ENCODE measurements at regions not wholly inside any gene's neighbourhood (a gene's known extent, or its start where the extent isn't known, plus 50 kb on each side); places are given as distances from the start of the nearest gene placed in this dataset.

DNA sequence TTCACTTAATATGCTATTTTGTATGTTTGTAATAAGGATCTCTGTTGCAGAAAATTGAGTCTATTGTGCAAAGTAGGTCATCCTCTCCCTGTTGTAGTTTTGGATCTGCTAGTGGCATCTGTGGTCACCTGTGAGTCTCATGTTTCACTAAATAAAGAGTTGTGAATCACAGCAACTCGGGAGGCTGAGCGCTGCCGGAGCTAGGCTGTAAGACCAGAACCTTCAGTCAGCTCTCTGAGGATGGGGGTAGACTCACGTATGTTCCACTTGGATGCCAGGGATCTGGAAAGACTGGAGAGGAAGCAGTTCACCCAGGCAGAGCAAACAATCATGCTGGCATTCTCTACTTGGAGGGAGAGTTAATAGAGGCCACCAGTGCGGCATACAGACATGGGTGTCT lies 187.3 kb upstream of the FOXA2 start:
- H3K36me3 Mint-ChIP-seq (ENCODE audit: low read depth): no peaks in the 10 kb centered on the region

DNA sequence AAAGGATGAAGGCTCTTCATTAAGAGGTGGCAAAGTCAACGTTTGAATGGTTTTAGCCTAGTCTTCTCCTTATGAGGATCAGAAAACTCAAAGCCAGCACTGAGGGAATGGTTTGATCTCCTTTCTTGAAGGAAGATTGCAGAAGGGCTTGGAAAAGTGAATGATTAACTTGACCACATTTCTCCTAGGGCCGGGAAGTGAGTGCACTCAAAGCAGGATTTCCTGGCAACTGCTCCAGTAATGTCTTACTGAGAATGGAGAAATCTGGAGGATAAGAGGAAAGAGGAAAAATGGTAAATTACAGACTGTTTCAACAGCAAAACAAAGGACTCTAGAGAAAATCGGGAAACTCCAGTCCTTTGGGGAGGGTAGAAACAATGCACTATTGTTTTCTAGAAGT lies 189.0 kb upstream of the FOXA2 start:
- intact Hi-C loops (cut with DNase I, micrococcal nuclease): no loop called here
- H3K27me3 Mint-ChIP-seq: peaks cover 5% of the 10 kb centered on the region
- CTCF ChIA-PET: interaction anchor here (0.8 kb wide), 1 partner anchor 1936 kb away, joined by 4 read pairs; no protein-coding TSS in a partner anchor
- DNase-seq: no peak
- peaks cover 4% of the 10 kb centered on the region for H3K9me3 Mint-ChIP-seq (ENCODE audit: low read depth)
- H3K36me3 Mint-ChIP-seq (ENCODE audit: low read depth): no peaks in the 10 kb centered on the region
- H3K4me1 Mint-ChIP-seq: no peaks in the 10 kb centered on the region
- POLR2A ChIA-PET: no interaction called here
- H3K27ac Mint-ChIP-seq: no peak overlapping the region
- H3K4me3 Mint-ChIP-seq: no peak overlapping the region
- no peak for ATAC-seq

More for the DNA sequence above, 187.3 kb upstream of the FOXA2 start:
- ChIA-PET CTCF (no interaction called here), POLR2A (no interaction called here)
- no peak for DNase-seq
- intact Hi-C loops (cut with DNase I, micrococcal nuclease): no loop called here
- Mint-ChIP-seq H3K4me1 (no peaks in the 10 kb centered on the region), H3K27me3 (peaks cover 5% of the 10 kb centered on the region), H3K9me3 (ENCODE audit: low read depth) (peaks cover 4% of the 10 kb centered on the region), H3K4me3 (no peak overlapping the region), H3K27ac (no peak overlapping the region)
- no peak for ATAC-seq

DNA sequence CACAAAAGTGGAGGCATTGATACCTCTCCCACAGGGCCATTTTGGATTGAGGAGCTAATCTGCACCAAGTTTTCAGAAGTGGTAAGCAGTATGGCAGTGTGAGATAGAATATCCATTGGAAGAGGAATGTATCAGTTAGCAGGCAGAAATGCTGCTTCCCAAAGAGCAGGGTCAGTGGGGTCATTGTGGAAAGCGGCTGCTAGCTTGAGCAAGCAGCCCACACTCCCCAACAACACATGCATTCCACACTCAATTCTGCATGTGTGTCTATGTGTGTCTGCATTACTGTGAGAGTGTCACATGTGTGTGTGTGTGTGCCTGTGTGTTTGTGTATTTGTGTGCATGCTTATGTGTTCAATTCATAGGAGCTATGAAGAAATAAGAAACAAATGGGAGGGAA lies 190.9 kb upstream of the FOXA2 start:
- peaks cover 4% of the 10 kb centered on the region for H3K9me3 Mint-ChIP-seq (ENCODE audit: low read depth)
- intact Hi-C loops (cut with DNase I, micrococcal nuclease): loop anchor here in 1 of 2 experiments (5.0 kb wide), 1 partner anchor 48 kb away; no protein-coding TSS in a partner anchor
- H3K27me3 Mint-ChIP-seq: peaks cover 5% of the 10 kb centered on the region
- no peak overlapping the region for H3K4me3 Mint-ChIP-seq
- H3K36me3 Mint-ChIP-seq (ENCODE audit: low read depth): no peaks in the 10 kb centered on the region
- ChIA-PET CTCF (no interaction called here), POLR2A (no interaction called here)
- H3K4me1 Mint-ChIP-seq: no peaks in the 10 kb centered on the region
- ATAC-seq: no peak
- no peak for DNase-seq
- no peak overlapping the region for H3K27ac Mint-ChIP-seq

DNA sequence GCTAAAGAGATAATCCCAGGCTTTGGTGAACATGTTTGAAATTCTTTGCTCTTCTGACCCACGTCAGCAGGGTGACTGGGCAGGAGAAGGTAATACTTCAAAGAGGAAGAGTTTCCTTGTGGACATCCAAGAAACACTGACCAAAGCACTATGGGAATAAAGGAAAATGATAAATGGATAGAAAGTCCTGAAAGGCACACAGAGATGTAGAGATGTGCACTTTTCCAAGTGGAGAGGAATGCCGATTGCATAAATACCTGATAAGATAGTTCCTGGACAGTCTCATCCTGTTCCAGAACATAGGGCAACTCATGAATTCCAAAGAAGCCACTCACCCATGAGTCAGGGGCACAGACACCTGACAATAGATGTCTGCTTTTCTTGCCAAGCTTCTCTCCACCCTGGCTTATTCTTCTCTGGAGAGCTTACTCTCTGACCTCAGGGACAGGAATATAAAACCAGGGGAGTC lies 191.3 kb upstream of the FOXA2 start:
- H3K9me3 Mint-ChIP-seq (ENCODE audit: low read depth): peaks cover 4% of the 10 kb centered on the region
- H3K4me3 Mint-ChIP-seq: no peak overlapping the region
- H3K27ac Mint-ChIP-seq: no peak overlapping the region
- ChIA-PET CTCF (no interaction called here), POLR2A (no interaction called here)
- no peak for ATAC-seq
- no peaks in the 10 kb centered on the region for H3K36me3 Mint-ChIP-seq (ENCODE audit: low read depth)
- no peaks in the 10 kb centered on the region for H3K4me1 Mint-ChIP-seq
- DNase-seq: no peak
- H3K27me3 Mint-ChIP-seq: peaks cover 5% of the 10 kb centered on the region
- intact Hi-C loops (cut with DNase I, micrococcal nuclease): loop anchor here in 1 of 2 experiments (5.0 kb wide), 1 partner anchor 48 kb away; no protein-coding TSS in a partner anchor

DNA sequence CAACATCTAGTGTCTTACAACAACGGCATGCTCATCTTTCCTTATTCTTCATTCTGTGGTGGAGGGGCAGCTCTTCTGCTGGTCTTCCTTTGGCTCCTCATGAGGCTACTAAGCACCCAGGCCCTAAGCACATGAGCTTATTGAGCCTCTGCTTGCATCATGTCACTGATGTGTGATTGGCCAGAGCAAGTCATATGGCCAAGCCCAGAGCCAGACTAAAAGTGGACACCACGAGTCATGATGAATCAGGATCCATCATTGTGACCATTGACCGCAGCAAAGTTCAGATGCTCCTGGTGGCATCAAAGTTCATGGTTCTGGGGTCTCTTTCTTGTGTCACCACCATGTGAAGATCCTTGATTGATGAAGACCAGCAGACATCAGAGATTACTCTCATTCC lies 192.0 kb upstream of the FOXA2 start:
- CTCF ChIA-PET: no interaction called here
- no peaks in the 10 kb centered on the region for H3K36me3 Mint-ChIP-seq (ENCODE audit: low read depth)
- H3K4me3 Mint-ChIP-seq: no peak overlapping the region
- POLR2A ChIA-PET: no interaction called here
- intact Hi-C loops (cut with DNase I, micrococcal nuclease): loop anchor here in 1 of 2 experiments (5.0 kb wide), 1 partner anchor 49 kb away; no protein-coding TSS in a partner anchor
- no peak overlapping the region for H3K27ac Mint-ChIP-seq
- ATAC-seq: no peak
- no peak for DNase-seq
- no peaks in the 10 kb centered on the region for H3K4me1 Mint-ChIP-seq
- H3K27me3 Mint-ChIP-seq: peaks cover 4% of the 10 kb centered on the region
- peaks cover 4% of the 10 kb centered on the region for H3K9me3 Mint-ChIP-seq (ENCODE audit: low read depth)

DNA sequence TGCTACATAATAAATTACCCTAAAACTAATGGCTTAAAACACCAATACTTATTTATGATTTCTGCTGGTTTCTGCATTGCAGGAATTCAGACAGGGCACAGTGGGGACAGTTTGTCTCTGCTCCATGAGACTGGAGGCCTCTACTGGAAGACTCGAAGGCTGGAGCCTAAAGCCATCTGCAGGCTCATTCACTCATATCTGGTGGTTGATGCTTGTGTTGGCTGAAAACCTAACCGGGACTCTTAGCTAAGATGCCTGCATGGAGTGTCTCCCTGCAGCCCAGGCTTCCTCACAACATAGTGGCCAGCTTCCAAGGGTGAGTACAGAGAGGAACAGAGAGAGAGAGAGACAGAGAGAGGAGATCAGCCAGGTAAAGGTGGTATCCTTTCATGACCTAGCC lies 195.5 kb upstream of the FOXA2 start:
- intact Hi-C loops (cut with DNase I, micrococcal nuclease): loop anchor here in 1 of 2 experiments (5.0 kb wide), 1 partner anchor 53 kb away; no protein-coding TSS in a partner anchor
- no peaks in the 10 kb centered on the region for H3K27me3 Mint-ChIP-seq
- H3K36me3 Mint-ChIP-seq (ENCODE audit: low read depth): no peaks in the 10 kb centered on the region
- no peak overlapping the region for H3K27ac Mint-ChIP-seq
- H3K4me3 Mint-ChIP-seq: no peak overlapping the region
- no peak for ATAC-seq
- DNase-seq: no peak
- ChIA-PET CTCF (no interaction called here), POLR2A (no interaction called here)
- H3K4me1 Mint-ChIP-seq: no peaks in the 10 kb centered on the region
- peaks cover 4% of the 10 kb centered on the region for H3K9me3 Mint-ChIP-seq (ENCODE audit: low read depth)

DNA sequence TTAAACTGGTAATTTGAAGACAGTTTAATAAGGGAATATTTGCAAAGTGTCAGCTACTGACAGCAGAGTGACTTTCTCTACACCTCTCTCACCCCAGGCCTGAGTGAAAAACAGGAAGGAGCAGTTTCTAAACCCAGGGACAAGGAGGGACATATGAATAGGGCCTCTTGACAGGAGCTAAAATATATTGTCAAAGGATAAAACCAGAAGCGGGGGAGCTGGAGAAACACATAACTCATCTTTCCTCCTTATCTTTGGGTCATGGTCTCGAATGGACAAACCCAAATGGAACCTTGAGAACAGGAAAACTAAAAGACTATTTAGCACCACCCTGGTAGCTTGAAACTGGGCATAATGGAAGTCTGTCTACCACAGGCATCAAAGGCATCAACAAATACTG lies 197.5 kb upstream of the FOXA2 start:
- Mint-ChIP-seq H3K9me3 (ENCODE audit: low read depth) (no peaks in the 10 kb centered on the region), H3K4me1 (no peaks in the 10 kb centered on the region), H3K27me3 (peaks cover 2% of the 10 kb centered on the region), H3K4me3 (no peak overlapping the region), H3K36me3 (ENCODE audit: low read depth) (no peaks in the 10 kb centered on the region), H3K27ac (no peak overlapping the region)
- intact Hi-C loops (cut with DNase I, micrococcal nuclease): no loop called here
- ATAC-seq (no peak), DNase-seq (no peak)
- POLR2A ChIA-PET: no interaction called here
- CTCF ChIA-PET: interaction anchor here (0.6 to 1.3 kb wide), 2 partner anchors 9 to 922 kb away, joined by 3 to 4 read pairs; no protein-coding TSS in a partner anchor

DNA sequence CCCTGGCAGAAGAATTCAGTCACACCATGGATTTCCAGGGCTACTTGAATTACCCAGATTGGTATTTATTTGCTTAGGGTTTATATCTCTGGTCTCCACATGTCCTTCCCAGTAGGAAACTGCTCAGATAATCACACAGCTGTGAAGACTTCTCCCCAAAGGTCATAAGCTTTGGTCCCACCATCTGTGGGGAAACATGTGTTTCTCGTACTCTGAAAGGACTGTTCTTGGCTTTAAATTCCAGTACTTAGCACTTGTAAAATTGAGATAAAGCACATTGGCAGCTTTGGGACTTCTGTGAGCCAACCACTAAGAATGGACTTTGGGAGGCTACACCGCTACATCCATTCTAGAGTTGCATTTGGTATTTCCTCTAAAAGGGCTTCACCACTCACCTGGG lies 205.3 kb upstream of the FOXA2 start:
- Mint-ChIP-seq H3K4me1 (no peaks in the 10 kb centered on the region), H3K27me3 (peaks cover 2% of the 10 kb centered on the region), H3K4me3 (no peak overlapping the region), H3K9me3 (ENCODE audit: low read depth) (no peaks in the 10 kb centered on the region), H3K27ac (no peak overlapping the region), H3K36me3 (ENCODE audit: low read depth) (no peaks in the 10 kb centered on the region)
- intact Hi-C loops (cut with DNase I, micrococcal nuclease): no loop called here
- ATAC-seq (no peak), DNase-seq (no peak)
- ChIA-PET POLR2A (no interaction called here), CTCF (no interaction called here)

DNA sequence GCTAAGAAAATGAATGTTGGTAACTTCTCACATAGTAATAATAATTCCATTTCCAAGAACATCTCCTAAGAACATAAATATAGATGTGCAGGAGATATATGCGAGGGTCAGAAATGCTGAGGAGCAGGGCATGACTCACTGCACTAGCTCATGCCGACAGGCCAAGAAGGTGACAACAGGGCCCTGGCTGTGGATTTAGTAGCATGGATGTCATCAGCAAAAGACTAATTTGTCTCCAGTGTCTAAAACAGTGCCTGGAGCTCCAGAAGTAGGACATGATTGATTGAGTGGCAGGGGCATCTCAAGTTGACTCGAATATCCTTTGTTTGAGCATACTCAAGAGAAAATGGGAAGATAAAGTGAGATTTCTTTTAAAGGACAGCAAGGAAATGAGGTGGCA lies 207.0 kb upstream of the FOXA2 start:
- H3K9me3 Mint-ChIP-seq (ENCODE audit: low read depth): no peaks in the 10 kb centered on the region
- intact Hi-C loops (cut with DNase I, micrococcal nuclease): no loop called here
- H3K27ac Mint-ChIP-seq: no peak overlapping the region
- no peak overlapping the region for H3K4me3 Mint-ChIP-seq
- ATAC-seq (no peak), DNase-seq (no peak)
- no peaks in the 10 kb centered on the region for H3K4me1 Mint-ChIP-seq
- H3K27me3 Mint-ChIP-seq: peaks cover 2% of the 10 kb centered on the region
- ChIA-PET POLR2A (no interaction called here), CTCF (interaction anchor here (1.3 kb wide), 1 partner anchor 10 kb away, joined by 4 read pairs; no protein-coding TSS in a partner anchor)
- H3K36me3 Mint-ChIP-seq (ENCODE audit: low read depth): no peaks in the 10 kb centered on the region

DNA sequence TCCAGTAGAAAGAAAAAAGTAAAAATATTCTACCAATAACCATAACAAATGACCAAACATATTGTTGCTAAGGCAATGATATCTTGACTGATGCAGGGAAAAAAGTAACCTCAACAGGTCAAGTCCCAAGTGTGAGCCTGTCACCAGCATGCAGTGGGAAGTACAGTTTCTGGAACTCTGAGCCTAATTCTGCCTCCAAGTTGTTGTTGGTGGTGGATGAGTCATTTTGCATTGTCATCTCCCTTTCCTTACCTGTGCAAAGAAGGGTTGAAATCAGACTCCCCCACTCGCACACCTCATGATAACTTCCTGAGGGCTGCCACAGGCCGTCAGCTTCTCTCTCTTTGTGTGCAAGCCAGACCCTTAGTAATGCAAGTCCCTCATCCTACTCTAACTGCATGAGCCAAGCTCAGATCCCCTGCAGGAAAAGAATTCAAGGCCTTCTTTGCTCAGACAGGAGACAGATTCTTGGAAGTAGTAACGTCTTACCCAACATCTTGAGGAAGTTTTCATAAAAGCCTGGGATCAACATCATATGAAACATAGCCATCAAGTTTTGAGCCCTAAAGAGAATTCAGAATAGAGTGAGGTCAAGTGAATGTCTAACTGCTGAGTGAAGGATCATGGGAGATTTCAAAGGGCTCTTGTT lies 207.6 kb upstream of the FOXA2 start:
- ATAC-seq: no peak
- H3K36me3 Mint-ChIP-seq (ENCODE audit: low read depth): no peaks in the 10 kb centered on the region
- no peaks in the 10 kb centered on the region for H3K9me3 Mint-ChIP-seq (ENCODE audit: low read depth)
- ChIA-PET CTCF (interaction anchor here (1.1 kb wide), 1 partner anchor 60 kb away, joined by 3 read pairs; no protein-coding TSS in a partner anchor), POLR2A (no interaction called here)
- H3K4me3 Mint-ChIP-seq: no peak overlapping the region
- H3K27ac Mint-ChIP-seq: no peak overlapping the region
- no peaks in the 10 kb centered on the region for H3K27me3 Mint-ChIP-seq
- intact Hi-C loops (cut with DNase I, micrococcal nuclease): no loop called here
- no peak for DNase-seq
- H3K4me1 Mint-ChIP-seq: no peaks in the 10 kb centered on the region

DNA sequence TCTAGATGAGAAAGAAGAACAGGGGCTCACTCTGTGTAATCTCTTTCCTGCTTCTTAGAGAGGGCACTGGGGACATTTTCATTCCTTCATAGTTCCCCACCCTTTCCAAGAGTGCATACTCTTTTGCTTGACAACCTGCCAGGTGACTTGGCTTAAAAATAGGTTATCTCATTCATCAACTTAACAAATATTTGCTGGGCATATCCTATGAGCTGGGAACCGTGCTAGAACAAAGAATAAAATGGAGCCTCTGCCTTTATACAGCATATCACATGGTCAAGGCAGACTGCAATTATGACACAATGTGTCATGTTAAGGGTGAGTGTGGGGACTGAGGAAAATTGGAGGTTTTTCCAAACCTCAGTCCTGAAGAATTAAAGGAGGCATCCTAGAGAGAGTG lies 209.8 kb upstream of the FOXA2 start:
- Mint-ChIP-seq H3K4me1 (no peaks in the 10 kb centered on the region), H3K27ac (no peak overlapping the region), H3K27me3 (no peaks in the 10 kb centered on the region), H3K36me3 (ENCODE audit: low read depth) (no peaks in the 10 kb centered on the region), H3K4me3 (no peak overlapping the region), H3K9me3 (ENCODE audit: low read depth) (no peaks in the 10 kb centered on the region)
- ChIA-PET CTCF (no interaction called here), POLR2A (no interaction called here)
- DNase-seq: no peak
- intact Hi-C loops (cut with DNase I, micrococcal nuclease): no loop called here
- ATAC-seq: no peak

DNA sequence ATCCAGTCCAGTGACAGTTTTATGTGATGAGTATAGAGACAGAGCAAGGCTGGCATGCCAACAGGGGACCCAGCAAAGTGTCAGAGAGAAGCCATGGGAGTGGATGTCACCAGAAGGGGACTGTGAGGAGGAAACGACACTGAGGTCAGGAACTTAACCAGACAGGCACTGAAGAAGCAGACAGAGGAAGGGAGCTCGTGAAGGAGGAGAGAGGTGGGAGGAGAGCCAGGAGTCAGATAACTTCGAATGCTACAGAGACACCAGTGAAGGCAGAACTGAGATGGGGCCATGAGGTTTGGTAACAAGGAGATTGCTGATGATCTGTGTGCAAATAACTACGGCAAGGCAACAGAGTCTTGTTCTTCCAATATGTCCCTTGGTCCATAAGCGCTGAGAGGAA lies 211.1 kb upstream of the FOXA2 start:
- Mint-ChIP-seq H3K4me1 (no peaks in the 10 kb centered on the region), H3K4me3 (no peak overlapping the region), H3K27ac (no peak overlapping the region), H3K36me3 (ENCODE audit: low read depth) (no peaks in the 10 kb centered on the region), H3K27me3 (no peaks in the 10 kb centered on the region), H3K9me3 (ENCODE audit: low read depth) (no peaks in the 10 kb centered on the region)
- ChIA-PET POLR2A (no interaction called here), CTCF (no interaction called here)
- no peak for ATAC-seq
- intact Hi-C loops (cut with DNase I, micrococcal nuclease): no loop called here
- DNase-seq: no peak
